Omental fat pad (tissue), 3 donors: ENCODE measurements at regions not wholly inside any gene's neighbourhood (a gene's known extent, or its start where the extent isn't known, plus 50 kb on each side); places are given as distances from the start of the nearest gene placed in this dataset.

ENCODE experiments used
- ATAC-seq: fragments of 150-250 bp; one replicate; pipeline ENCODE4 v1.9.1; 2016; ENCODE audit warnings: mild to moderate bottlenecking, moderate library complexity; ENCODE audit not compliant: low FRiP score
- DNase-seq: peaks from one replicate; pipeline ENCODE4 v3.0.0-alpha.2; 2019; ENCODE audit warnings: low spot score
- CTCF ChIP-seq, 3 donors: fragments of 450-650 bp; IDR thresholded peaks; one replicate each; pipeline ENCODE4 v1.5.1; 2016 to 2017; ENCODE audit warnings: antibody characterized with exemption in 3 of 3, mild to moderate bottlenecking in 3 of 3, moderate library complexity in 2 of 3

GRCh38 chr14:83120187-83120586, 1586.5 kb upstream of the SEL1L start:
- DNase-seq (no peak), ATAC-seq (no peak)
- TF ChIP-seq CTCF (IDR thresholded peaks at IDR 0.05): no peak

- ATAC-seq: no peak
- no peak for DNase-seq
- TF ChIP-seq CTCF (IDR thresholded peaks at IDR 0.05): no peak
Measured at GRCh38 chr14:83126076-83126475, 1592.4 kb upstream of the SEL1L start.

DNA sequence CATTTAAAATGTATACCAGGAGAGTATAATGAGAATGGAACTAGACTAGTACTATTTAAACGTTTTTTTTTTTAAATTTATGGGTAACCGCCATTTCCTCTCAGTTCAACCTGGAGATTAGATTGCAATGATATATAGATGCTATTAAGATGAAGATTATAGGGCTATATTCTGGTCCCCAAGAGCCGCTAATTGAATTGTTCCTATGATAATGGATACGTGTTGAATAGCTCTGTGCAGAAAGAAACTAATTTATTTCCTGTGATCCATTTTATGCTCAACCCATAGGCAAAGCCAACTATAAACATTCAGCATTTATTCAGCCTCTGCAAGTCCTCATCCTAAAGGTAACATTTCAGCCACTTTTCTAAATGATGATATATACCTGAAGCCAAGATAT, 1595.1 kb upstream of the SEL1L start:
- no peak for DNase-seq
- ATAC-seq: no peak
- no peak for TF ChIP-seq CTCF (IDR thresholded peaks at IDR 0.05)

- no peak for ATAC-seq
- TF ChIP-seq CTCF (IDR thresholded peaks at IDR 0.05): no peak
- no peak for DNase-seq
Measured at GRCh38 chr14:83129496-83129895, 1595.8 kb upstream of the SEL1L start.

GRCh38 chr14:83133981-83134645, 1600.5 kb upstream of the SEL1L start:
- TF ChIP-seq CTCF (IDR thresholded peaks at IDR 0.05): no peak
- DNase-seq: no peak
- no peak for ATAC-seq

DNA sequence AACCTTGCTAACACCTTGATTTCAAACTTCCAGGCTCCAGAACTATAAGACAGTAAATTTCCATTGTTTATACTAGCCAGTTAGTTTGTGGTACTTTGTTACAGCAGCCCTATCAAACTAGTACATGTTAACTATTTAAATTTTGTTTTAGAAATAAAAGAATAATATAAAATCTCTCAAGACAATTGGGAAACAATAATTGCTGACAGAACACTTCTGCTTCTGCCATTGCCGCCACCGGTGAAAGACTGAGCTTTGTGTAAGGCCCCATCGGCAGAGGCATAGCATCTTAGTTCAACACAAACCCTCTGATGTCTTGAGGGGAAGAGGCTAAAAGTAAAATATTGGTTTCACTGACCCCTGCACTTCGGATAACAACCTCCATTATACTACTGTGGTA, 1607.1 kb upstream of the SEL1L start:
- ATAC-seq: no peak
- DNase-seq: no peak
- no peak for TF ChIP-seq CTCF (IDR thresholded peaks at IDR 0.05)

DNA sequence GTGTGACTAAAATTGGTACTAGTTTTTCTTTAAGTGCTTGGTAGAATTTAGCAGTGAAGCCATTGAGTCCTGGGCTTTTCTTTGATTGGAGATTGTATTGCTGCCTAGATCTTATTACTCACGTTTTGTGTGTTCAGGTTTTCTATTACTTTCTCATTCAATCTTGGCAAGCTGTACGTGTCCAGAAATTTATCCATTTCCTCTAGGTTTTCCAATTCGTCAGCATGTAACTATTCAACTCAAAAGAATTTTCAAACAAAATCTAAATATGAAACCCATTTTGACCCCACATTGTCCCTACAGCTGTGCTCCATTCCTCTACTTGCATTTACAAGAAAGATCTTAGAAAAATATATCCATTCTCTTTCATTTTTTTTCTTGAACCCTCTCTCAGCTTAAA, 1613.4 kb upstream of the SEL1L start:
- DNase-seq (no peak), ATAC-seq (no peak)
- TF ChIP-seq CTCF (IDR thresholded peaks at IDR 0.05): no peak
